ENCODE measurements at regions not wholly inside any gene's neighbourhood (a gene's known extent, or its start where the extent isn't known, plus 50 kb on each side); places are given as distances from the start of the nearest gene placed in this dataset.

GRCh38 chr6:1509241-1509640, 100.5 kb upstream of the FOXC1 start:
- H2AFZ ChIP-seq (replicated peaks; ENCODE audit: low read length, poor library complexity), result no peak overlapping the region
- no peak overlapping the region for H2BK15ac ChIP-seq (ENCODE audit: low read depth, low read length)
- H2AK9ac ChIP-seq (replicated peaks; ENCODE audit: low read depth, low read length, poor library complexity), result no peak overlapping the region
- no peak for ATAC-seq (ENCODE audit: low read depth)
- H3K9me1 ChIP-seq (ENCODE audit: insufficient read depth, low read length), result no peaks in the 10 kb centered on the region
- no peak overlapping the region for H2AK5ac ChIP-seq (ENCODE audit: low read depth, low read length)
- DNase-seq, result no peak
- H4K5ac ChIP-seq (ENCODE audit: low read depth, low read length), result no peak overlapping the region
- no peak overlapping the region for H3K18ac ChIP-seq (ENCODE audit: low read depth, low read length)
- no peaks in the 10 kb centered on the region; the same call in 1 of the 2 replicates for H3K9me3 ChIP-seq (ENCODE audit: control insufficient read depth, insufficient read depth, low read length)
- no peak overlapping the region for H3K27ac ChIP-seq (ENCODE audit: insufficient read depth, low read length)
- H3K9ac ChIP-seq (ENCODE audit: low read depth, low read length), result no peak overlapping the region
- H3K4me1 ChIP-seq (ENCODE audit: control insufficient read depth, insufficient read depth, low read length), result no peaks in the 10 kb centered on the region; the same call in 1 of the 2 replicates
- no peak overlapping the region for H2BK5ac ChIP-seq (ENCODE audit: low read depth, low read length, poor library complexity, severe bottlenecking)
- no peaks in the 10 kb centered on the region for H3K79me1 ChIP-seq (ENCODE audit: low read depth in 1 of 2, low read length in 2 of 2)
- ChIA-PET POLR2A (ENCODE audit: unreplicated experiment) (no interaction called here), CTCF (interaction anchor here (0.6 to 0.7 kb wide), 2 partner anchors 768 to 1229 kb away, joined by 3 to 5 read pairs; no protein-coding TSS in a partner anchor)
- H3K56ac ChIP-seq (ENCODE audit: extremely low read depth, insufficient read depth, low read length), result no peak overlapping the region
- H2BK120ac ChIP-seq (ENCODE audit: low read depth, low read length), result no peak overlapping the region
- H3K36me3 ChIP-seq (ENCODE audit: control insufficient read depth, insufficient read depth, low read length), result no peaks in the 10 kb centered on the region
- H3K4me2 ChIP-seq (ENCODE audit: low read depth, low read length), result no peak overlapping the region
- no TSS peak for BruUV-seq (replicated peaks)
- no peak overlapping the region for H2BK20ac ChIP-seq (ENCODE audit: low read depth, low read length)
- no peak for TF ChIP-seq POLR2A (IDR thresholded peaks at IDR 0.05; ENCODE audit: low read depth, low read length)
- TF ChIP-seq MAZ (IDR thresholded peaks at IDR 0.05; ENCODE audit: borderline replicate concordance, low read depth, low read length), result no peak
- TF ChIP-seq BHLHE40 (IDR thresholded peaks at IDR 0.05; ENCODE audit: low read depth, low read length), result no peak
- TF ChIP-seq CHD1 (IDR thresholded peaks at IDR 0.05; ENCODE audit: low read depth, low read length), result no peak
- TF ChIP-seq RAD21 (IDR thresholded peaks at IDR 0.05; ENCODE audit: low read length), result no peak
- no peak for TF ChIP-seq ELK1 (IDR thresholded peaks at IDR 0.05; ENCODE audit: borderline replicate concordance, low read depth, low read length)
- TF ChIP-seq MXI1 (IDR thresholded peaks at IDR 0.05; ENCODE audit: borderline replicate concordance, low read depth, low read length), result no peak
- no peak for TF ChIP-seq CTCF (conservative IDR thresholded peaks at IDR 0.05; ENCODE audit: low read depth, low read length)
- TF ChIP-seq MAFK (IDR thresholded peaks at IDR 0.05; ENCODE audit: low read depth, low read length), result no peak
- in situ Hi-C loops (cut with MboI; ENCODE audit: low sequenced_read_pairs) (no loop called here), dilution Hi-C loops (cut with HindIII; ENCODE audit: low sequenced_read_pairs, unreplicated experiment) (no loop called here), intact Hi-C loops (cut with micrococcal nuclease) (no loop called here)
- H3K14ac ChIP-seq (replicated peaks; ENCODE audit: low read depth, low read length), result no peak overlapping the region
- peaks cover 31% of the 10 kb centered on the region for H3K27me3 ChIP-seq (ENCODE audit: control insufficient read depth, insufficient read depth, low read length)
- no peak overlapping the region for H4K91ac ChIP-seq (ENCODE audit: insufficient read depth, low read depth, low read length)
- no peak overlapping the region for H3K23ac ChIP-seq (ENCODE audit: low read depth, low read length)
- H3K4me3 ChIP-seq (ENCODE audit: insufficient read depth, low read depth, low read length), result no peak overlapping the region
- H3K4ac ChIP-seq (ENCODE audit: low read depth, low read length), result no peak overlapping the region
- H4K20me1 ChIP-seq (ENCODE audit: insufficient read depth, low read length), result no peaks in the 10 kb centered on the region
- 83% methylated on average over 1 of the region's 4 CpGs; no CpG with 5 or more reads in 1 of the 2 experiments for WGBS, 2 experiments (ENCODE audit: extremely low coverage in 2 of 2, insufficient read length in 1 of 2)
- H4K8ac ChIP-seq (ENCODE audit: low read depth in 2 of 2, low read length in 2 of 2), result no peak overlapping the region

Data from IMR-90 (cell line).